ENCODE measurements at regions not wholly inside any gene's neighbourhood (a gene's known extent, or its start where the extent isn't known, plus 50 kb on each side); places are given as distances from the start of the nearest gene placed in this dataset.

DNA sequence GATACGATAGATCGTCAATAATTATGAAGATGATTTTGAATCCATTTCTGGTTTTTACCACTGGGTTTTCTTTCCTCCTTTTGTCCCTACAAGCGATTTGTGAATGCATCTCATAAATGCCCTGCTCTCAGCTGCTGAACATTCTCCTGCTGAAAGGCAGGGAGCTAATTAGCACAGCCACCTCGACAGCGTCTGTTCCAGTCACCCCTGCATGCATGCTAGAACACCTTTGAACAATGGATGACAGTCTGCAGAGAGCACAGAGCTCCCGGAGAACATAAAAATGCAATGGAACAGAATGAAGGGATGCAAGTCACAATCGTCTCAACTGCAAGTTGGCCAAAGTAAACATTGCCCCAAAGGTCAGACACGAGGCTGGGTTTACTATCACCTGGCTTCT, 105.8 kb downstream of the SLC35B3 start:
- no peak for TF ChIP-seq EZH2 (IDR thresholded peaks at IDR 0.05; ENCODE audit: low read length, missing control alignments)
- TF ChIP-seq, protein P1, sequence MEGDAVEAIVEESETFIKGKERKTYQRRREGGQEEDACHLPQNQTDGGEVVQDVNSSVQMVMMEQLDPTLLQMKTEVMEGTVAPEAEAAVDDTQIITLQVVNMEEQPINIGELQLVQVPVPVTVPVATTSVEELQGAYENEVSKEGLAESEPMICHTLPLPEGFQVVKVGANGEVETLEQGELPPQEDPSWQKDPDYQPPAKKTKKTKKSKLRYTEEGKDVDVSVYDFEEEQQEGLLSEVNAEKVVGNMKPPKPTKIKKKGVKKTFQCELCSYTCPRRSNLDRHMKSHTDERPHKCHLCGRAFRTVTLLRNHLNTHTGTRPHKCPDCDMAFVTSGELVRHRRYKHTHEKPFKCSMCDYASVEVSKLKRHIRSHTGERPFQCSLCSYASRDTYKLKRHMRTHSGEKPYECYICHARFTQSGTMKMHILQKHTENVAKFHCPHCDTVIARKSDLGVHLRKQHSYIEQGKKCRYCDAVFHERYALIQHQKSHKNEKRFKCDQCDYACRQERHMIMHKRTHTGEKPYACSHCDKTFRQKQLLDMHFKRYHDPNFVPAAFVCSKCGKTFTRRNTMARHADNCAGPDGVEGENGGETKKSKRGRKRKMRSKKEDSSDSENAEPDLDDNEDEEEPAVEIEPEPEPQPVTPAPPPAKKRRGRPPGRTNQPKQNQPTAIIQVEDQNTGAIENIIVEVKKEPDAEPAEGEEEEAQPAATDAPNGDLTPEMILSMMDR (conservative IDR thresholded peaks at IDR 0.05 in 1 of 2, IDR thresholded peaks at IDR 0.05 in 1 of 2; ENCODE audit: low read depth in 1 of 2, low read length in 2 of 2), result no peak
